Heart left ventricle (tissue), 13 donors: ENCODE measurements at regions not wholly inside any gene's neighbourhood (a gene's known extent, or its start where the extent isn't known, plus 50 kb on each side); places are given as distances from the start of the nearest gene placed in this dataset.

Experiments used
- CTCF ChIP-seq, 12 donors: fragments of 200-600 bp; sonication (generic) in 4 of 12; IDR thresholded peaks; one replicate each; pipeline versions ENCODE4 v1.5.0 to v1.8.0; 2018 to 2022; ENCODE audit warnings: antibody characterized with exemption in 12 of 12, mild to moderate bottlenecking in 5 of 12
- POLR2A ChIP-seq, 2 donors: fragments of 450-650 bp; IDR thresholded peaks; one replicate each; pipeline ENCODE4 v1.6.1; 2017; ENCODE audit warnings: antibody characterized with exemption in 2 of 2, mild to moderate bottlenecking in 2 of 2, moderate library complexity in 2 of 2
- donor health status: ischemic (EF 13 %, LVEDD 7.1; RV severe dilation, severe dysfunction).
- donor health status: DM: no; HTN: yes; CAD: no.
- donor health status: DM: no; HTN: no; CAD: no.
- donor health status: ischemic (EF 25% LVEDD 6.9; RV normal size, moderate dysfunction).
- donor health status: ischemic (EF 25% LVEDD 5.7; RV mildly dilated, moderate dysfunction).
- donor health status: ischemic (EF 35%, LVEDD 5.7; RV mildly dilated, moderate dysfunction).
- donor health status: nonischemic (EF 11% LVEDD 7.7; RV severe dilation, severe dysfunction).
- donor health status: DM: yes; HTN: yes; CAD: no.
- donor health status: PGD.
- donor health status: ischemic (EF 29% LVEDD 5.4; RV normal size, mild dysfunction).
- donor health status: nonischemic (EF 23%, LVEDD 6.1; RV moderate dilation, normal function).

- TF ChIP-seq CTCF (IDR thresholded peaks at IDR 0.05): no peak
- TF ChIP-seq POLR2A (IDR thresholded peaks at IDR 0.05): no peak
These were observed 174.7 kb upstream of the FBXL17 start for GRCh38 chr5:108556441-108557145.
